H9 (cell line): ENCODE measurements at regions not wholly inside any gene's neighbourhood (a gene's known extent, or its start where the extent isn't known, plus 50 kb on each side); places are given as distances from the start of the nearest gene placed in this dataset.

Source experiments
- DNase-seq: peaks from one replicate; pipeline ENCODE4 v3.0.0-alpha.2; 2017
- H2AFZ ChIP-seq: one replicate; pipeline ENCODE4 v1.6.1; 2013; ENCODE audit warnings: mild to moderate bottlenecking, low read length, control low read depth, moderate library complexity
- H2AK5ac ChIP-seq: 2 replicates; pipeline ENCODE4 v1.6.1; 2013; ENCODE audit warnings: low read length, control low read depth, mixed read lengths; ENCODE audit not compliant: insufficient read length
- H2BK120ac ChIP-seq: one replicate; pipeline ENCODE4 v1.6.1; 2013; ENCODE audit warnings: low read depth, mild to moderate bottlenecking, low read length, control low read depth, inconsistent platforms; ENCODE audit not compliant: poor library complexity, severe bottlenecking
- H2BK12ac ChIP-seq: 2 replicates; pipeline ENCODE4 v1.6.1; 2013; ENCODE audit warnings: low read length, control low read depth, mixed read lengths, low read depth; ENCODE audit not compliant: insufficient read length
- H2BK15ac ChIP-seq: 2 replicates; pipeline ENCODE4 v1.6.1; 2013; ENCODE audit warnings: low read depth, low read length, control low read depth
- H2BK20ac ChIP-seq: one replicate; pipeline ENCODE4 v1.6.1; 2013; ENCODE audit warnings: low read depth, mild to moderate bottlenecking, low read length, control low read depth, inconsistent platforms; ENCODE audit not compliant: poor library complexity, severe bottlenecking
- H2BK5ac ChIP-seq: 2 replicates; pipeline ENCODE4 v1.6.1; 2013; ENCODE audit warnings: low read length, control low read depth, mixed read lengths; ENCODE audit not compliant: insufficient read length
- H3K14ac ChIP-seq: 2 replicates; pipeline ENCODE4 v1.6.1; 2013; ENCODE audit warnings: low read length, control low read depth; ENCODE audit not compliant: insufficient read depth
- H3K18ac ChIP-seq: 2 replicates; pipeline ENCODE4 v1.6.1; 2013; ENCODE audit warnings: low read depth, mild to moderate bottlenecking, mixed read lengths, low read length, control low read depth; ENCODE audit not compliant: insufficient read length
- H3K23ac ChIP-seq: 2 replicates; pipeline ENCODE4 v1.6.1; 2013; ENCODE audit warnings: low read length, control low read depth, mixed read lengths, low read depth; ENCODE audit not compliant: insufficient read length
- H3K23me2 ChIP-seq: 2 replicates; pipeline ENCODE4 v1.6.1; 2013; ENCODE audit warnings: low read depth, mild to moderate bottlenecking, mixed read lengths, low read length, control low read depth; ENCODE audit not compliant: insufficient read length, poor library complexity, severe bottlenecking
- H3K27ac ChIP-seq: 2 replicates; pipeline ENCODE4 v1.5.1; 2013; ENCODE audit warnings: low read length, control low read depth, mixed read lengths, low read depth; ENCODE audit not compliant: insufficient read length
- H3K27me3 ChIP-seq: 2 replicates; pipeline ENCODE4 v1.6.1; 2013; ENCODE audit warnings: low read length, control low read depth, inconsistent platforms; ENCODE audit not compliant: insufficient read depth
- H3K4ac ChIP-seq: 2 replicates; pipeline ENCODE4 v1.6.1; 2013; ENCODE audit warnings: low read depth, mild to moderate bottlenecking, control low read depth, inconsistent platforms, low read length, moderate library complexity
- H3K4me1 ChIP-seq: 2 replicates; pipeline ENCODE4 v1.6.1; 2013; ENCODE audit warnings: low read length, control low read depth, inconsistent platforms; ENCODE audit not compliant: insufficient read depth
- H3K4me2 ChIP-seq: 2 replicates; pipeline ENCODE4 v1.6.1; 2013; ENCODE audit warnings: low read length, control low read depth, mixed read lengths; ENCODE audit not compliant: insufficient read length, insufficient read depth
- H3K56ac ChIP-seq: 2 replicates; pipeline ENCODE4 v1.6.1; 2013; ENCODE audit warnings: low read depth, mild to moderate bottlenecking, mixed read lengths, low read length, control low read depth; ENCODE audit not compliant: insufficient read length
- H3K79me1 ChIP-seq: 2 replicates; pipeline ENCODE4 v1.6.1; 2013; ENCODE audit warnings: low read depth, mild to moderate bottlenecking, moderate library complexity, low read length, control low read depth, inconsistent platforms; ENCODE audit not compliant: insufficient read depth, poor library complexity, severe bottlenecking
- H3K79me2 ChIP-seq: 2 replicates; pipeline ENCODE4 v1.6.1; 2013; ENCODE audit warnings: low read length, control low read depth, inconsistent platforms; ENCODE audit not compliant: insufficient read depth
- H3K9ac ChIP-seq: 2 replicates; pipeline ENCODE4 v1.6.1; 2013; ENCODE audit warnings: low read length, control low read depth, mixed read lengths; ENCODE audit not compliant: insufficient read length; ENCODE audit errors: extremely low read depth
- H3K9me3 ChIP-seq: one replicate; pipeline ENCODE4 v1.6.1; 2013; ENCODE audit warnings: low read depth, low read length, inconsistent platforms; ENCODE audit not compliant: control insufficient read depth
- H3T11ph ChIP-seq: one replicate; pipeline ENCODE4 v1.6.1; 2013; ENCODE audit warnings: mild to moderate bottlenecking, low read length, control low read depth, inconsistent platforms
- H4K20me1 ChIP-seq: one replicate; pipeline ENCODE4 v1.6.1; 2013; ENCODE audit not compliant: control insufficient read depth, insufficient read length, insufficient read depth
- H4K5ac ChIP-seq: 2 replicates; pipeline ENCODE4 v1.6.1; 2013; ENCODE audit warnings: low read depth, mild to moderate bottlenecking, mixed read lengths, low read length, control low read depth; ENCODE audit not compliant: insufficient read length
- H4K8ac ChIP-seq: replicated peaks from 2 replicates; pipeline ENCODE4 v1.6.1; 2013; ENCODE audit warnings: low read length, control low read depth, mixed read lengths, low read depth; ENCODE audit not compliant: insufficient read length
- H4K91ac ChIP-seq: 2 replicates; pipeline ENCODE4 v1.6.1; 2013; ENCODE audit warnings: low read depth, mild to moderate bottlenecking, moderate library complexity, mixed read lengths, low read length, control low read depth; ENCODE audit not compliant: insufficient read length
- H3K27ac Mint-ChIP-seq, 3 experiments: 2 replicates in 2 of 3; 3 replicates in 1 of 3; pipeline ENCODE4 v1.8.0; 2020 to 2021; ENCODE audit warnings: mixed read lengths in 3 of 3, mild to moderate bottlenecking in 1 of 3, moderate library complexity in 1 of 3
- H3K27me3 Mint-ChIP-seq: 2 replicates; pipeline ENCODE4 v1.8.0; 2021; ENCODE audit warnings: low read depth, mild to moderate bottlenecking, moderate library complexity, mixed read lengths
- H3K36me3 Mint-ChIP-seq, 3 experiments: 2 replicates in 2 of 3; 3 replicates in 1 of 3; pipeline ENCODE4 v1.8.0; 2020 to 2021; ENCODE audit warnings: low read depth in 3 of 3, mixed read lengths in 3 of 3; ENCODE audit not compliant: insufficient read depth in 1 of 3
- H3K4me1 Mint-ChIP-seq, 2 experiments: 2 replicates each; pipeline ENCODE4 v1.8.0; 2020; ENCODE audit warnings: mixed read lengths in 2 of 2
- H3K4me3 Mint-ChIP-seq, 2 experiments: 2 replicates in 1 of 2; 3 replicates in 1 of 2; pipeline ENCODE4 v1.8.0; 2020 to 2021; ENCODE audit warnings: mild to moderate bottlenecking in 2 of 2, mixed read lengths in 2 of 2, moderate library complexity in 1 of 2
- H3K9me3 Mint-ChIP-seq, 2 experiments: 2 replicates in 1 of 2; 3 replicates in 1 of 2; pipeline ENCODE4 v1.8.0; 2020; ENCODE audit warnings: mild to moderate bottlenecking in 2 of 2, mixed read lengths in 2 of 2, moderate library complexity in 1 of 2
- WGBS: extraction: QIAGEN DNeasy Blood & Tissue Kit; methylation state at CpG from one replicate; pipeline ENCODE4 v1.1.7; 2013; ENCODE audit warnings: missing lambda C conversion rate, low lambda C conversion rate, mixed read lengths; ENCODE audit not compliant: insufficient read length; ENCODE audit errors: extremely low coverage; 5-methylcytosine and 5-hydroxymethylcytosine counted together
- TF ChIP-seq, protein P1 (sequence below): fragments of 200-600 bp; sonication (generic); conservative IDR thresholded peaks from 3 replicates; pipeline ENCODE4 v1.8.0; 2021; ENCODE audit warnings: antibody characterized with exemption, mild to moderate bottlenecking

DNA sequence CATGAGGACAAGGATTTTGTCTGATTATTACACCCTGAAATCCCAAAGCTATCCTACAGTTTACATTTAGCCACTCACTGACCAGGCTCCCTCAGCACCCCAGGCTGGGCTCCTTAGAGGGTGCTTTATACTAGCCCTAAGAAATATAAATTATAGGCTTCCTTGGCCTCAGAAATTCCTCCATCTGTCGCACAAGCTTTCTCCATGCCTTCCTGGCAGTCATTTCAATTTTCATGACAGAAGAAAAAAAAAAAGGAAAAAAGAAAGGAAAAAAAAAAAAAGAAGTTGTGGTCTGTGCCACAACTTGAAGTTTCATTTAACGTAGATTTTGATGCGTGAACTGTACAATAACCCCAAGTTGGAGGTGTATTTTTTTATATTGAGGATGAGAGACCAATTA is 719.5 kb downstream of the BCL11A start:
- Histone ChIP-seq H3K23ac (no peak overlapping the region), H2BK20ac (no peak overlapping the region), H3T11ph (no peak overlapping the region), H3K4ac (no peak overlapping the region), H3K4me2 (no peak overlapping the region), H3K9ac (no peak overlapping the region), H3K14ac (no peak overlapping the region), H3K56ac (no peak overlapping the region), H3K4me1 (no peaks in the 10 kb centered on the region; the same call in 1 of the 2 replicates), H4K20me1 (no peaks in the 10 kb centered on the region), H2AK5ac (no peak overlapping the region), H3K23me2 (no peaks in the 10 kb centered on the region), H2BK120ac (no peak overlapping the region), H3K79me1 (no peaks in the 10 kb centered on the region), H3K9me3 (no peaks in the 10 kb centered on the region), H3K27ac (no peak overlapping the region), H2BK12ac (no peak overlapping the region), H4K91ac (no peak overlapping the region), H4K5ac (no peak overlapping the region), H2AFZ (no peak overlapping the region), H2BK15ac (no peak overlapping the region), H3K27me3 (no peaks in the 10 kb centered on the region), H3K18ac (no peak overlapping the region), H2BK5ac (no peak overlapping the region), H3K79me2 (no peaks in the 10 kb centered on the region), H4K8ac (no peak overlapping the region)
- no peak for DNase-seq
- TF ChIP-seq, protein P1, sequence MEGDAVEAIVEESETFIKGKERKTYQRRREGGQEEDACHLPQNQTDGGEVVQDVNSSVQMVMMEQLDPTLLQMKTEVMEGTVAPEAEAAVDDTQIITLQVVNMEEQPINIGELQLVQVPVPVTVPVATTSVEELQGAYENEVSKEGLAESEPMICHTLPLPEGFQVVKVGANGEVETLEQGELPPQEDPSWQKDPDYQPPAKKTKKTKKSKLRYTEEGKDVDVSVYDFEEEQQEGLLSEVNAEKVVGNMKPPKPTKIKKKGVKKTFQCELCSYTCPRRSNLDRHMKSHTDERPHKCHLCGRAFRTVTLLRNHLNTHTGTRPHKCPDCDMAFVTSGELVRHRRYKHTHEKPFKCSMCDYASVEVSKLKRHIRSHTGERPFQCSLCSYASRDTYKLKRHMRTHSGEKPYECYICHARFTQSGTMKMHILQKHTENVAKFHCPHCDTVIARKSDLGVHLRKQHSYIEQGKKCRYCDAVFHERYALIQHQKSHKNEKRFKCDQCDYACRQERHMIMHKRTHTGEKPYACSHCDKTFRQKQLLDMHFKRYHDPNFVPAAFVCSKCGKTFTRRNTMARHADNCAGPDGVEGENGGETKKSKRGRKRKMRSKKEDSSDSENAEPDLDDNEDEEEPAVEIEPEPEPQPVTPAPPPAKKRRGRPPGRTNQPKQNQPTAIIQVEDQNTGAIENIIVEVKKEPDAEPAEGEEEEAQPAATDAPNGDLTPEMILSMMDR: no peak
- H3K4me1 Mint-ChIP-seq: peaks cover 2 to 6% of the 10 kb centered on the region in 2 experiments; a peak in 2 of 4 replicates
- WGBS: no CpG with 5 or more reads among the region's 3 CpGs
- H3K27ac Mint-ChIP-seq: no peak overlapping the region
- H3K36me3 Mint-ChIP-seq: peaks cover 0 to 3% (median 0%) of the 10 kb centered on the region in 3 experiments; a peak in 1 of 7 replicates
- peaks cover 0 to 4% of the 10 kb centered on the region in 2 experiments; a peak in 1 of 5 replicates for H3K9me3 Mint-ChIP-seq
- no peak overlapping the region for H3K4me3 Mint-ChIP-seq
- no peaks in the 10 kb centered on the region for H3K27me3 Mint-ChIP-seq
